Activated T-helper 2 cell treated with anti-CD3 and anti-CD28 coated beads, Interferon-gamma antibody, Interleukin-2, Interleukin-4, amounts not matched to agents 10 μg/mL and 5 μg/mL and 100 μg/mL, durations not matched to agents 14 hours and 24 hours and 36 hours (primary cell): ENCODE measurements at regions not wholly inside any gene's neighbourhood (a gene's known extent, or its start where the extent isn't known, plus 50 kb on each side); places are given as distances from the start of the nearest gene placed in this dataset.

Experiments
- DNase-seq: peaks from one replicate; pipeline ENCODE4 v3.0.0; 2021; ENCODE audit warnings: low spot score
- H3K27ac Mint-ChIP-seq: one replicate; pipeline ENCODE4 v1.8.0; 2021; ENCODE audit warnings: mixed read lengths
- H3K27me3 Mint-ChIP-seq: one replicate; pipeline ENCODE4 v1.8.0; 2021; ENCODE audit warnings: low read depth, mixed read lengths
- H3K36me3 Mint-ChIP-seq: one replicate; pipeline ENCODE4 v1.8.0; 2021; ENCODE audit warnings: low read depth, mixed read lengths
- H3K4me1 Mint-ChIP-seq: one replicate; pipeline ENCODE4 v1.8.0; 2021; ENCODE audit warnings: low read depth, mixed read lengths
- H3K4me3 Mint-ChIP-seq: one replicate; pipeline ENCODE4 v1.8.0; 2021; ENCODE audit warnings: low read depth, mild to moderate bottlenecking, moderate library complexity, mixed read lengths
- H3K9me3 Mint-ChIP-seq: one replicate; pipeline ENCODE4 v1.8.0; 2021; ENCODE audit warnings: mixed read lengths
- intact Hi-C: fragments of 100-400 bp; cut with micrococcal nuclease; formaldehyde crosslinking; loops from one replicate; pipeline ENCODE4 v1.15.1; 2023

DNA sequence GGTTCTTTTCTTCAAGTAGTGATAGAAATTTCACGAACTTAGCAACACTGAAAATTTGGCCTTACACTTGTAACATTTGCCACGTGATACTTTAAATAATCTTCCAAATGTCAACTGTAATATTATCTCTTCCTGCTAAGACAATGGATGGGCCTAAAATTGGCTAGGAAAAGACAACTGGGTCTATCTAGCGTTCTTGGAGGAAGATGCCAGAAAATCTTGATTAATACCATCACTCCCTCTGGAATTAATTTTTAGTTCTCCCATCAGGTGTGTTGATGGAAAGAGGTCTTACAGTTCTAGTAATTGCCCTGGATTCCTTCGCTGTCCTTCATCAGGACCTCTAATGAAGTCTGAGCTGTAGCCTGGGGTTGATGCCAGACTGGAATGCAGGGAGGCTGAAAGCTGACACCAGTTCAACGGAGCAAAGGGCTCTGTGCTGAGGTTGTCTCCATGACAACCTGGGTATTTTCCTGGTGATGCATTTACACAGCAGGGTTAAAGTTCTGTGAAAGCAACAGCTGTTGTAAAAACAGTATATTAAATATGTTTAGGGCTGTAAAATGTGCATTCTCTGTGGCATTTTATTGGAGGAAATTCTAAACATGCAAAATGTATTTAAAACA, 92.3 kb downstream of the GAS1 start:
- intact Hi-C loops: no loop called here
- H3K9me3 Mint-ChIP-seq: no peaks in the 10 kb centered on the region
- no peak for DNase-seq
- no peak overlapping the region for H3K27ac Mint-ChIP-seq
- no peaks in the 10 kb centered on the region for H3K4me1 Mint-ChIP-seq
- no peaks in the 10 kb centered on the region for H3K36me3 Mint-ChIP-seq
- H3K27me3 Mint-ChIP-seq: no peaks in the 10 kb centered on the region
- no peak overlapping the region for H3K4me3 Mint-ChIP-seq

- Mint-ChIP-seq H3K27me3 (no peaks in the 10 kb centered on the region), H3K4me1 (no peaks in the 10 kb centered on the region), H3K27ac (no peak overlapping the region)
These were observed 100.7 kb downstream of the GAS1 start for GRCh38 chr9:86846656-86847055.

GRCh38 chr9:86843206-86843605, 104.1 kb downstream of the GAS1 start:
- no peak overlapping the region for H3K27ac Mint-ChIP-seq
- no peaks in the 10 kb centered on the region for H3K27me3 Mint-ChIP-seq
- intact Hi-C loops: no loop called here
- H3K36me3 Mint-ChIP-seq: no peaks in the 10 kb centered on the region
- no peak overlapping the region for H3K4me3 Mint-ChIP-seq
- no peaks in the 10 kb centered on the region for H3K9me3 Mint-ChIP-seq
- H3K4me1 Mint-ChIP-seq: no peaks in the 10 kb centered on the region
- DNase-seq: no peak

More at GRCh38 chr9:86846656-86847055, 100.7 kb downstream of the GAS1 start:
- H3K4me3 Mint-ChIP-seq: no peak overlapping the region
- DNase-seq: no peak
- no peaks in the 10 kb centered on the region for H3K9me3 Mint-ChIP-seq
- intact Hi-C loops: no loop called here
- H3K36me3 Mint-ChIP-seq: no peaks in the 10 kb centered on the region

DNA sequence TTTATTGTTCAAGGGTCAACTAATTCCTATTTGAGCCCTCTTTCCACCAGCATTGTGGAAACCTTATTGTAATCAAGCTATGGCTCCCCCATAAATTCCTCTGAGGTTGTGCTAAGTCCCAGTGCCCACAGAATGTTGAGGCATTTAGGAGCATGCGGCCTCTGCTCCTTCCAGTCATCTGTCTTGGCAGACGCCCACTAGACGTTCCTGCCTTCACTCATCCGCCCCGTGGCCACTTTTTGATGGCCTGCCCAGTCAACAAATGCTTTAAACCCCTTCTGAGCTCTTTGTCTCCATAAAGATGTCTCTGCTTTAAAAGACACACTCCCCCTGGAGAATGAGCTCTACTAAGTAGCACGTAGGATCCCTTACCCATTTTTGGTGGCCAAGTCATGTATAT, 104.7 kb downstream of the GAS1 start:
- no peak overlapping the region for H3K4me3 Mint-ChIP-seq
- H3K27ac Mint-ChIP-seq: no peak overlapping the region
- H3K27me3 Mint-ChIP-seq: no peaks in the 10 kb centered on the region
- H3K4me1 Mint-ChIP-seq: no peaks in the 10 kb centered on the region
- H3K9me3 Mint-ChIP-seq: no peaks in the 10 kb centered on the region
- no peak for DNase-seq
- no peaks in the 10 kb centered on the region for H3K36me3 Mint-ChIP-seq
- intact Hi-C loops: no loop called here

DNA sequence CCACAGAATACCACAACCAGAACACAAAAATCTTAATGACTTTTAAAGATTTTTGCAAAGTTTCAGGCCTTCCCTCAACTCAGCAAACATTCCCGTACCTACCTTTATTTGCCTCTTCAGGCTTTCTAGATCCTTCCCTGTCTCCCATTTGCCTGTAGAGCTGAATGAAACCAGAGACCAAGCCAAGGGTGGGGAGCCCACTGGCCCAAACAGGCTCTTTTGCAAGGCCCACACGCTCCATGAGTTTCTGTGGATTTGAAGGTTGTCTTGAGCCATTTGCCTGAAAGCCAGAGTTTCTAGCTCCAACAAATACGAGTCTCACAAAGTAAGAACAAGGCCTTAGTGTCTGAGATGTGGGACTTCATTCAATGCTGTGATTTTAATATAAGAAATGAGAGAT, 107.8 kb downstream of the GAS1 start:
- no peak for DNase-seq
- H3K4me3 Mint-ChIP-seq: no peak overlapping the region
- no peaks in the 10 kb centered on the region for H3K27me3 Mint-ChIP-seq
- H3K27ac Mint-ChIP-seq: no peak overlapping the region
- H3K36me3 Mint-ChIP-seq: no peaks in the 10 kb centered on the region
- intact Hi-C loops: no loop called here
- H3K9me3 Mint-ChIP-seq: no peaks in the 10 kb centered on the region
- no peaks in the 10 kb centered on the region for H3K4me1 Mint-ChIP-seq

- Mint-ChIP-seq H3K27ac (no peak overlapping the region), H3K36me3 (no peaks in the 10 kb centered on the region), H3K27me3 (no peaks in the 10 kb centered on the region), H3K4me3 (no peak overlapping the region), H3K4me1 (no peaks in the 10 kb centered on the region), H3K9me3 (no peaks in the 10 kb centered on the region)
- intact Hi-C loops: no loop called here
- DNase-seq: no peak
These were observed 108.5 kb downstream of the GAS1 start for GRCh38 chr9:86838519-86839497.

- no peak overlapping the region for H3K4me3 Mint-ChIP-seq
- no peak overlapping the region for H3K27ac Mint-ChIP-seq
- H3K36me3 Mint-ChIP-seq: no peaks in the 10 kb centered on the region
- intact Hi-C loops: no loop called here
- H3K4me1 Mint-ChIP-seq: no peaks in the 10 kb centered on the region
- H3K9me3 Mint-ChIP-seq: no peaks in the 10 kb centered on the region
- H3K27me3 Mint-ChIP-seq: no peaks in the 10 kb centered on the region
- DNase-seq: no peak
These were observed 110.0 kb downstream of the GAS1 start for GRCh38 chr9:86837345-86837744.

DNA sequence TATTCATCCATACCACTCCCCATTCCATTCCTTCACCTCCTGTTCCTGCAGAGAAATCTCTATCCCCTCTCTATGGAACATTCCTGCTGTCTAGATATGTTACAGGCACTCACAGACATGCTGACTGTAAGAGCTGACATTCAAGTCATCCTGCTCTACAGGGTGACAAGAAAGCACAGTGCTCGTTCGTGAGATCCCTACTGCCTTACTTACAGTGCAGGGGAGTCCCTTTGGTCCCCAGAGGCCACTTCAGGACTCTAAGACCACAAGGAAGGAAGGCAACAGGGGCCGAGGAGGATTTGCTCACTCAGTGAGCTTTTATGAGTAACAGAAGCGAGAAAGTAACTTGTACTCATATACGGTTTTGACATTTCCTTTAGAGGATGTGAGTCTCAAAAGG, 110.5 kb downstream of the GAS1 start:
- Mint-ChIP-seq H3K4me3 (no peak overlapping the region), H3K9me3 (no peaks in the 10 kb centered on the region), H3K27me3 (no peaks in the 10 kb centered on the region), H3K4me1 (no peaks in the 10 kb centered on the region), H3K27ac (no peak overlapping the region), H3K36me3 (no peaks in the 10 kb centered on the region)
- intact Hi-C loops: no loop called here
- no peak for DNase-seq

- no peak for DNase-seq
- Mint-ChIP-seq H3K4me1 (no peaks in the 10 kb centered on the region), H3K4me3 (no peak overlapping the region), H3K27ac (no peak overlapping the region), H3K9me3 (no peaks in the 10 kb centered on the region), H3K36me3 (no peaks in the 10 kb centered on the region), H3K27me3 (no peaks in the 10 kb centered on the region)
- intact Hi-C loops: no loop called here
These were observed 111.0 kb downstream of the GAS1 start for GRCh38 chr9:86836266-86836665.

- H3K27me3 Mint-ChIP-seq: no peaks in the 10 kb centered on the region
- no peak for DNase-seq
- intact Hi-C loops: no loop called here
- H3K4me1 Mint-ChIP-seq: no peaks in the 10 kb centered on the region
- no peaks in the 10 kb centered on the region for H3K9me3 Mint-ChIP-seq
- H3K4me3 Mint-ChIP-seq: no peak overlapping the region
- H3K27ac Mint-ChIP-seq: no peak overlapping the region
- H3K36me3 Mint-ChIP-seq: no peaks in the 10 kb centered on the region
These were observed 117.0 kb downstream of the GAS1 start for GRCh38 chr9:86830356-86830755.

GRCh38 chr9:86829496-86830046, 117.7 kb downstream of the GAS1 start:
- intact Hi-C loops: no loop called here
- DNase-seq: no peak
- no peak overlapping the region for H3K4me3 Mint-ChIP-seq
- no peak overlapping the region for H3K27ac Mint-ChIP-seq
- H3K9me3 Mint-ChIP-seq: no peaks in the 10 kb centered on the region
- no peaks in the 10 kb centered on the region for H3K27me3 Mint-ChIP-seq
- H3K4me1 Mint-ChIP-seq: no peaks in the 10 kb centered on the region
- no peaks in the 10 kb centered on the region for H3K36me3 Mint-ChIP-seq

DNA sequence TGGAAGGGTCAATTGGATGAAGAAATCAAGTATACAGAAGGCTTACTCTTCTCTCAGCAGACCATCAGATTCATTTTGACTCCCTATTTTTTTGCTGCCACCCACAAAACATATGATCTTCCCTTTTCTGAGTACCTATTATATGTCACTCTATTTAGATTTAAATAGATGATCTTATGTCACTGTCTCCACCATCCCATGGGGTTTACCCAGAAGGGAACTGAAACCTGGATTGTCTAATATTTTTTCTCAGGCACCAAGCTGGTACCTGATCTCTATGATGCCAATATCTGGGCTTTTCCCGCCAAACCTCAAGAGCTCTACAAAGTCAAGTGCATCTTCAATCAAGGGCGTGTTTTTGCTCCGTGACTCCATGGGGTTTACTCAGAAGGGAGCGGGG, 118.7 kb downstream of the GAS1 start:
- no peak for DNase-seq
- no peaks in the 10 kb centered on the region for H3K27me3 Mint-ChIP-seq
- no peak overlapping the region for H3K27ac Mint-ChIP-seq
- no peaks in the 10 kb centered on the region for H3K4me1 Mint-ChIP-seq
- no peak overlapping the region for H3K4me3 Mint-ChIP-seq
- no peaks in the 10 kb centered on the region for H3K36me3 Mint-ChIP-seq
- intact Hi-C loops: no loop called here
- no peaks in the 10 kb centered on the region for H3K9me3 Mint-ChIP-seq

DNA sequence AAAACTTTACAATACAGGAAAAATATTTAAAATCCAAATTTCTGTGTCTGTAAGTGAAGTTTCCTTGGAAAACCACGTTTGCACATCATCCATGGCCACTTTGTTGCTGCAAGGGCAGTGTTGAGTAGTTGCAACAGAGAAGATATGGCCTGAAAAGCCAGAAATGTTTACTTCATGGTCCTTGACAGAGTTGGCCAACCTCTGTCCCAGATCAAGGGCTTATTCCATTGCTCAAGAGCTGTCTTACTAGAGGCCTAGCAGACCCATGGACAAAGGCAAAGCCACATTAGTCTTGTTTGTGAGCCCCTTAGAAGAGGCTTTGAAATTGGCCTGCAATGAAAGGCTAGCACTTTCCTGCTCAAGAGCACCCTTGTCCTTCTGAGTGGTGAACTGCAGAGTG, 119.4 kb downstream of the GAS1 start:
- H3K27ac Mint-ChIP-seq: no peak overlapping the region
- H3K4me3 Mint-ChIP-seq: no peak overlapping the region
- intact Hi-C loops: no loop called here
- no peak for DNase-seq
- H3K27me3 Mint-ChIP-seq: no peaks in the 10 kb centered on the region
- no peaks in the 10 kb centered on the region for H3K4me1 Mint-ChIP-seq
- H3K36me3 Mint-ChIP-seq: no peaks in the 10 kb centered on the region
- no peaks in the 10 kb centered on the region for H3K9me3 Mint-ChIP-seq
